ENCODE measurements at regions not wholly inside any gene's neighbourhood (a gene's known extent, or its start where the extent isn't known, plus 50 kb on each side); places are given as distances from the start of the nearest gene placed in this dataset.

GRCh38 chr10:90126256-90126595 lies 424.8 kb downstream of the KIF20B start:
- Histone ChIP-seq H3K79me2 (no peaks in the 10 kb centered on the region), H3K4me3 (ENCODE audit: low read depth, low read length) (no peak overlapping the region), H3K9me3 (ENCODE audit: control insufficient read depth, low read length) (no peaks in the 10 kb centered on the region), H3K9ac (no peak overlapping the region), H3K27ac (no peak overlapping the region), H3K4me2 (ENCODE audit: low read length) (no peak overlapping the region), H3K36me3 (ENCODE audit: control insufficient read depth, insufficient read depth, low read length) (no peaks in the 10 kb centered on the region), H2AFZ (no peak overlapping the region), H3K4me1 (no peaks in the 10 kb centered on the region), H3K27me3 (ENCODE audit: control insufficient read depth, insufficient read depth, low read length) (no peaks in the 10 kb centered on the region)
- no peak for TF ChIP-seq CTCF (IDR thresholded peaks at IDR 0.05)

DNA sequence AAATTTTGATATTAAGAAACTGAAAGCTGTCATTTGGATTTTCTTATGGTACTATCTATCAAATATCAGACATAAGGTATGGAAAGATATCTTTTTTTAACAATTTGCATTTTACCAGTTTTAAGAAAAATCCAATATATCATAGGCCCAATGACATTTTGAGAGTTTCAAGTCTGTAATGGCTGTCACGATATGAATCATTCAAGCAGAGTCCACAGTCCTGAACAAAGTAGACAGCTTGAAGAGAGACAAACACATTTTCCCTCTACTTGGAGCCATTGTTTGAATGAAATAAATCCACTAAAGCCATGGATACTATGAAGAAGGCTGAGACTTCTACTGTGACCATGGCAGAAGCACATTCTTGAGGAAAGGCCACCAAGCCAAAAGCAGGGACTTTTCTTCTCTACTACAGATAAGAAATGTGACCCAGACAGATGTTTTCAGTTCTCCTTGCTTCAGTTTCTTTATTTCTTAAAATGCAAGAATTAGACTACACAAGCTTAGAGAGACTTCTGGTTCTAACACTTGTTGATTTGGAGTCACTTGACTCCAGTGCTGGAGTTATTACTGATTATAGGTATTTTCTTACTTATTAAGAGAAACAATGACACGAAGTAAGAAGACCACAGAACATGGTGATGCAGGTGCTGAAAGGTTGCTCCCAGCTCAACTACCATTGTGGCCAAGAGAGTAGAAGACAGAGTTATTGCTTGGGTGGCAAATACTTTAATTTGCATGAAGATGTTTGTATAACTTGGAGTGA lies 429.1 kb downstream of the KIF20B start:
- TF ChIP-seq CTCF (IDR thresholded peaks at IDR 0.05): no peak
- no peaks in the 10 kb centered on the region for H3K36me3 ChIP-seq (ENCODE audit: control insufficient read depth, insufficient read depth, low read length)
- H3K4me1 ChIP-seq: no peaks in the 10 kb centered on the region
- H3K4me2 ChIP-seq (ENCODE audit: low read length): no peak overlapping the region
- H3K4me3 ChIP-seq (ENCODE audit: low read depth, low read length): no peak overlapping the region
- no peaks in the 10 kb centered on the region for H3K9me3 ChIP-seq (ENCODE audit: control insufficient read depth, low read length)
- H3K27ac ChIP-seq: no peak overlapping the region
- H3K9ac ChIP-seq: no peak overlapping the region
- no peak overlapping the region for H2AFZ ChIP-seq
- H3K79me2 ChIP-seq: no peaks in the 10 kb centered on the region
- H3K27me3 ChIP-seq (ENCODE audit: control insufficient read depth, insufficient read depth, low read length): no peaks in the 10 kb centered on the region

DNA sequence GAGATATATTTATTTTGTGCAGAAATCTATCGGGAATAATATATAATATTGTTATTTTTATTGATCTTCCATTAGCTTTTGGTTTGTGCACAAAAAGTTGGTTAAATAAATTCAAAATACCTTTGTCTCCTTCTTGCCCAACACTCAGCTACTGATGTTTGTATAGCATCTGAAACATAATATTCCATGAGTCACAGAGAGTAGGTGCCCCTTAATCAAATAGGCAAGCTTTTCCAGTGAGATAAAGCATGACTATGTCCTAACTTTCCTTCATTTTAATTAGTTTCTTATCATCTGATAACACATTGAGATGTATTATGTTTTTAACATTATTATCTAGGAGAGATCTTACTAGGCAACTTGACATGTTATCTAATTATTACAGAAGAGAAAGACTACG lies 432.2 kb downstream of the KIF20B start:
- Histone ChIP-seq H3K79me2 (no peaks in the 10 kb centered on the region), H3K4me2 (ENCODE audit: low read length) (no peak overlapping the region), H3K4me3 (ENCODE audit: low read depth, low read length) (no peak overlapping the region), H3K9me3 (ENCODE audit: control insufficient read depth, low read length) (no peaks in the 10 kb centered on the region), H2AFZ (no peak overlapping the region), H3K4me1 (no peaks in the 10 kb centered on the region), H3K9ac (no peak overlapping the region), H3K36me3 (ENCODE audit: control insufficient read depth, insufficient read depth, low read length) (no peaks in the 10 kb centered on the region), H3K27me3 (ENCODE audit: control insufficient read depth, insufficient read depth, low read length) (no peaks in the 10 kb centered on the region), H3K27ac (no peak overlapping the region)
- no peak for TF ChIP-seq CTCF (IDR thresholded peaks at IDR 0.05)

- Histone ChIP-seq H3K4me2 (ENCODE audit: low read length) (no peak overlapping the region), H2AFZ (no peak overlapping the region), H3K36me3 (ENCODE audit: control insufficient read depth, insufficient read depth, low read length) (no peaks in the 10 kb centered on the region), H3K4me3 (ENCODE audit: low read depth, low read length) (no peak overlapping the region), H3K9me3 (ENCODE audit: control insufficient read depth, low read length) (no peaks in the 10 kb centered on the region), H3K4me1 (no peaks in the 10 kb centered on the region), H3K27ac (no peak overlapping the region), H3K9ac (no peak overlapping the region), H3K79me2 (no peaks in the 10 kb centered on the region), H3K27me3 (ENCODE audit: control insufficient read depth, insufficient read depth, low read length) (no peaks in the 10 kb centered on the region)
- no peak for TF ChIP-seq CTCF (IDR thresholded peaks at IDR 0.05)
These were observed 435.4 kb downstream of the KIF20B start for GRCh38 chr10:90136731-90137316.

- Histone ChIP-seq H3K27me3 (ENCODE audit: control insufficient read depth, insufficient read depth, low read length) (no peaks in the 10 kb centered on the region), H3K79me2 (no peaks in the 10 kb centered on the region), H3K4me3 (ENCODE audit: low read depth, low read length) (no peak overlapping the region), H3K27ac (no peak overlapping the region), H3K4me1 (no peaks in the 10 kb centered on the region), H2AFZ (no peak overlapping the region), H3K9me3 (ENCODE audit: control insufficient read depth, low read length) (no peaks in the 10 kb centered on the region), H3K36me3 (ENCODE audit: control insufficient read depth, insufficient read depth, low read length) (no peaks in the 10 kb centered on the region), H3K9ac (no peak overlapping the region), H3K4me2 (ENCODE audit: low read length) (no peak overlapping the region)
- TF ChIP-seq CTCF (IDR thresholded peaks at IDR 0.05): no peak
These were observed 437.5 kb downstream of the KIF20B start for GRCh38 chr10:90138844-90139243.

All from parathyroid adenoma (tissue), 2 donors.